GM21619 (cell line): ENCODE measurements at regions not wholly inside any gene's neighbourhood (a gene's known extent, or its start where the extent isn't known, plus 50 kb on each side); places are given as distances from the start of the nearest gene placed in this dataset.
"Not testable (repeated sequence)": the region's sequence is repeated elsewhere in the genome, so short reads cannot be mapped to it uniquely, and the experiment has no call there.

ENCODE experiments used
- ATAC-seq: cut with Tn5 transposase; IDR thresholded peaks from one replicate; pipeline ENCODE4 v1.9.1; 2021; ENCODE audit not compliant: unreplicated experiment

- no peak for ATAC-seq
Measured at GRCh38 chr10:33965795-33966581, 631.5 kb upstream of the NRP1 start.

- ATAC-seq = no peak
Measured at GRCh38 chr10:33963729-33964128, 629.3 kb upstream of the NRP1 start.

GRCh38 chr10:33956322-33956721 lies 621.9 kb upstream of the NRP1 start:
- not testable (repeated sequence) for ATAC-seq

GRCh38 chr10:33955676-33956075 lies 621.2 kb upstream of the NRP1 start:
- no peak for ATAC-seq

GRCh38 chr10:33952692-33953360 lies 618.4 kb upstream of the NRP1 start:
- ATAC-seq = no peak

GRCh38 chr10:33950206-33950605 lies 615.7 kb upstream of the NRP1 start:
- no peak for ATAC-seq

GRCh38 chr10:33947544-33947943 lies 613.1 kb upstream of the NRP1 start:
- ATAC-seq = no peak

GRCh38 chr10:33945051-33945450 lies 610.6 kb upstream of the NRP1 start:
- ATAC-seq = no peak

GRCh38 chr10:33942508-33942907 lies 608.0 kb upstream of the NRP1 start:
- ATAC-seq = no peak

GRCh38 chr10:33939892-33940291 lies 605.4 kb upstream of the NRP1 start:
- no peak for ATAC-seq

- no peak for ATAC-seq
Measured at GRCh38 chr10:33939410-33939809, 604.9 kb upstream of the NRP1 start.

- ATAC-seq = no peak
Measured at GRCh38 chr10:33938001-33938400, 603.5 kb upstream of the NRP1 start.

GRCh38 chr10:33937036-33937730 lies 602.7 kb upstream of the NRP1 start:
- ATAC-seq = no peak

GRCh38 chr10:33935350-33935749 lies 600.9 kb upstream of the NRP1 start:
- no peak for ATAC-seq

- ATAC-seq = no peak
Measured at GRCh38 chr10:33930079-33930478, 595.6 kb upstream of the NRP1 start.

- ATAC-seq = no peak
Measured at GRCh38 chr10:33927347-33927746, 592.9 kb upstream of the NRP1 start.

GRCh38 chr10:33921970-33922605 lies 587.6 kb upstream of the NRP1 start:
- no peak for ATAC-seq

- no peak for ATAC-seq
Measured at GRCh38 chr10:33920351-33920750, 585.9 kb upstream of the NRP1 start.

- no peak for ATAC-seq
Measured at GRCh38 chr10:33919244-33919643, 584.8 kb upstream of the NRP1 start.

- no peak for ATAC-seq
Measured at GRCh38 chr10:33917069-33917780, 582.8 kb upstream of the NRP1 start.

GRCh38 chr10:33914746-33915145 lies 580.3 kb upstream of the NRP1 start:
- ATAC-seq = no peak
